ENCODE measurements at regions not wholly inside any gene's neighbourhood (a gene's known extent, or its start where the extent isn't known, plus 50 kb on each side); places are given as distances from the start of the nearest gene placed in this dataset.

GRCh38 chr2:193703411-193703810 lies 1508.7 kb upstream of the TMEFF2 start:
- Histone ChIP-seq H3K36me3 (ENCODE audit: control insufficient read depth, insufficient read depth, low read length) (no peaks in the 10 kb centered on the region), H3K4me1 (ENCODE audit: control insufficient read depth, insufficient read depth, low read length) (no peaks in the 10 kb centered on the region), H3K4me3 (ENCODE audit: low read length) (no peak overlapping the region), H3K27ac (ENCODE audit: low read depth, low read length) (no peak overlapping the region), H3K9ac (ENCODE audit: low read length) (no peak overlapping the region), H3K27me3 (ENCODE audit: control insufficient read depth, insufficient read depth, low read length) (no peaks in the 10 kb centered on the region)

GRCh38 chr2:193701484-193701883 lies 1506.8 kb upstream of the TMEFF2 start:
- H3K27ac ChIP-seq (ENCODE audit: low read depth, low read length): no peak overlapping the region
- no peaks in the 10 kb centered on the region for H3K36me3 ChIP-seq (ENCODE audit: control insufficient read depth, insufficient read depth, low read length)
- no peaks in the 10 kb centered on the region for H3K4me1 ChIP-seq (ENCODE audit: control insufficient read depth, insufficient read depth, low read length)
- H3K9ac ChIP-seq (ENCODE audit: low read length): no peak overlapping the region
- H3K27me3 ChIP-seq (ENCODE audit: control insufficient read depth, insufficient read depth, low read length): no peaks in the 10 kb centered on the region
- no peak overlapping the region for H3K4me3 ChIP-seq (ENCODE audit: low read length)

- no peak overlapping the region for H3K9ac ChIP-seq (ENCODE audit: low read length)
- H3K27ac ChIP-seq (ENCODE audit: low read depth, low read length): no peak overlapping the region
- H3K4me3 ChIP-seq (ENCODE audit: low read length): no peak overlapping the region
- H3K36me3 ChIP-seq (ENCODE audit: control insufficient read depth, insufficient read depth, low read length): no peaks in the 10 kb centered on the region
- H3K4me1 ChIP-seq (ENCODE audit: control insufficient read depth, insufficient read depth, low read length): no peaks in the 10 kb centered on the region
- H3K27me3 ChIP-seq (ENCODE audit: control insufficient read depth, insufficient read depth, low read length): no peaks in the 10 kb centered on the region
Measured at GRCh38 chr2:193695367-193695766, 1500.6 kb upstream of the TMEFF2 start.

- no peaks in the 10 kb centered on the region for H3K36me3 ChIP-seq (ENCODE audit: control insufficient read depth, insufficient read depth, low read length)
- H3K4me1 ChIP-seq (ENCODE audit: control insufficient read depth, insufficient read depth, low read length): no peaks in the 10 kb centered on the region
- no peak overlapping the region for H3K27ac ChIP-seq (ENCODE audit: low read depth, low read length)
- no peaks in the 10 kb centered on the region for H3K27me3 ChIP-seq (ENCODE audit: control insufficient read depth, insufficient read depth, low read length)
- H3K4me3 ChIP-seq (ENCODE audit: low read length): no peak overlapping the region
- no peak overlapping the region for H3K9ac ChIP-seq (ENCODE audit: low read length)
Measured at GRCh38 chr2:193693758-193694157, 1499.0 kb upstream of the TMEFF2 start.

GRCh38 chr2:193690572-193690971 lies 1495.8 kb upstream of the TMEFF2 start:
- no peak overlapping the region for H3K9ac ChIP-seq (ENCODE audit: low read length)
- no peaks in the 10 kb centered on the region for H3K4me1 ChIP-seq (ENCODE audit: control insufficient read depth, insufficient read depth, low read length)
- no peak overlapping the region for H3K4me3 ChIP-seq (ENCODE audit: low read length)
- H3K27ac ChIP-seq (ENCODE audit: low read depth, low read length): no peak overlapping the region
- no peaks in the 10 kb centered on the region for H3K27me3 ChIP-seq (ENCODE audit: control insufficient read depth, insufficient read depth, low read length)
- no peaks in the 10 kb centered on the region for H3K36me3 ChIP-seq (ENCODE audit: control insufficient read depth, insufficient read depth, low read length)

GRCh38 chr2:193687195-193687594 lies 1492.5 kb upstream of the TMEFF2 start:
- H3K27ac ChIP-seq (ENCODE audit: low read depth, low read length): no peak overlapping the region
- H3K36me3 ChIP-seq (ENCODE audit: control insufficient read depth, insufficient read depth, low read length): no peaks in the 10 kb centered on the region
- no peaks in the 10 kb centered on the region for H3K27me3 ChIP-seq (ENCODE audit: control insufficient read depth, insufficient read depth, low read length)
- no peaks in the 10 kb centered on the region for H3K4me1 ChIP-seq (ENCODE audit: control insufficient read depth, insufficient read depth, low read length)
- no peak overlapping the region for H3K9ac ChIP-seq (ENCODE audit: low read length)
- H3K4me3 ChIP-seq (ENCODE audit: low read length): no peak overlapping the region

GRCh38 chr2:193679847-193680246 lies 1485.1 kb upstream of the TMEFF2 start:
- H3K27me3 ChIP-seq (ENCODE audit: control insufficient read depth, insufficient read depth, low read length): no peaks in the 10 kb centered on the region
- no peaks in the 10 kb centered on the region for H3K36me3 ChIP-seq (ENCODE audit: control insufficient read depth, insufficient read depth, low read length)
- no peak overlapping the region for H3K9ac ChIP-seq (ENCODE audit: low read length)
- H3K27ac ChIP-seq (ENCODE audit: low read depth, low read length): no peak overlapping the region
- no peak overlapping the region for H3K4me3 ChIP-seq (ENCODE audit: low read length)
- no peaks in the 10 kb centered on the region for H3K4me1 ChIP-seq (ENCODE audit: control insufficient read depth, insufficient read depth, low read length)

- Histone ChIP-seq H3K27ac (ENCODE audit: low read depth, low read length) (no peak overlapping the region), H3K9ac (ENCODE audit: low read length) (no peak overlapping the region), H3K36me3 (ENCODE audit: control insufficient read depth, insufficient read depth, low read length) (no peaks in the 10 kb centered on the region), H3K4me3 (ENCODE audit: low read length) (no peak overlapping the region), H3K4me1 (ENCODE audit: control insufficient read depth, insufficient read depth, low read length) (no peaks in the 10 kb centered on the region), H3K27me3 (ENCODE audit: control insufficient read depth, insufficient read depth, low read length) (no peaks in the 10 kb centered on the region)
Measured at GRCh38 chr2:193670478-193670877, 1475.7 kb upstream of the TMEFF2 start.

GRCh38 chr2:193668557-193669323 lies 1474.0 kb upstream of the TMEFF2 start:
- H3K27me3 ChIP-seq (ENCODE audit: control insufficient read depth, insufficient read depth, low read length): no peaks in the 10 kb centered on the region
- no peak overlapping the region for H3K4me3 ChIP-seq (ENCODE audit: low read length)
- H3K36me3 ChIP-seq (ENCODE audit: control insufficient read depth, insufficient read depth, low read length): no peaks in the 10 kb centered on the region
- H3K27ac ChIP-seq (ENCODE audit: low read depth, low read length): no peak overlapping the region
- H3K4me1 ChIP-seq (ENCODE audit: control insufficient read depth, insufficient read depth, low read length): no peaks in the 10 kb centered on the region
- no peak overlapping the region for H3K9ac ChIP-seq (ENCODE audit: low read length)

- H3K27ac ChIP-seq (ENCODE audit: low read depth, low read length): no peak overlapping the region
- no peaks in the 10 kb centered on the region for H3K4me1 ChIP-seq (ENCODE audit: control insufficient read depth, insufficient read depth, low read length)
Measured at GRCh38 chr2:193627927-193628272, 1433.2 kb upstream of the TMEFF2 start.

GRCh38 chr2:193627187-193627926 lies 1432.6 kb upstream of the TMEFF2 start:
- no peak overlapping the region for H3K9ac ChIP-seq (ENCODE audit: low read length)
- no peaks in the 10 kb centered on the region for H3K27me3 ChIP-seq (ENCODE audit: control insufficient read depth, insufficient read depth, low read length)
- no peak overlapping the region for H3K27ac ChIP-seq (ENCODE audit: low read depth, low read length)
- H3K4me1 ChIP-seq (ENCODE audit: control insufficient read depth, insufficient read depth, low read length): no peaks in the 10 kb centered on the region
- no peaks in the 10 kb centered on the region for H3K36me3 ChIP-seq (ENCODE audit: control insufficient read depth, insufficient read depth, low read length)
- no peak overlapping the region for H3K4me3 ChIP-seq (ENCODE audit: low read length)

More at GRCh38 chr2:193627927-193628272, 1433.2 kb upstream of the TMEFF2 start:
- Histone ChIP-seq H3K9ac (ENCODE audit: low read length) (no peak overlapping the region), H3K27me3 (ENCODE audit: control insufficient read depth, insufficient read depth, low read length) (no peaks in the 10 kb centered on the region), H3K36me3 (ENCODE audit: control insufficient read depth, insufficient read depth, low read length) (no peaks in the 10 kb centered on the region), H3K4me3 (ENCODE audit: low read length) (no peak overlapping the region)

- no peaks in the 10 kb centered on the region for H3K4me1 ChIP-seq (ENCODE audit: control insufficient read depth, insufficient read depth, low read length)
- no peaks in the 10 kb centered on the region for H3K36me3 ChIP-seq (ENCODE audit: control insufficient read depth, insufficient read depth, low read length)
- no peak overlapping the region for H3K27ac ChIP-seq (ENCODE audit: low read depth, low read length)
- no peak overlapping the region for H3K9ac ChIP-seq (ENCODE audit: low read length)
- no peak overlapping the region for H3K4me3 ChIP-seq (ENCODE audit: low read length)
- H3K27me3 ChIP-seq (ENCODE audit: control insufficient read depth, insufficient read depth, low read length): no peaks in the 10 kb centered on the region
Measured at GRCh38 chr2:193608451-193608850, 1413.7 kb upstream of the TMEFF2 start.

GRCh38 chr2:193590831-193591230 lies 1396.1 kb upstream of the TMEFF2 start:
- no peaks in the 10 kb centered on the region for H3K4me1 ChIP-seq (ENCODE audit: control insufficient read depth, insufficient read depth, low read length)
- no peaks in the 10 kb centered on the region for H3K27me3 ChIP-seq (ENCODE audit: control insufficient read depth, insufficient read depth, low read length)
- H3K9ac ChIP-seq (ENCODE audit: low read length): no peak overlapping the region
- no peaks in the 10 kb centered on the region for H3K36me3 ChIP-seq (ENCODE audit: control insufficient read depth, insufficient read depth, low read length)
- no peak overlapping the region for H3K4me3 ChIP-seq (ENCODE audit: low read length)
- no peak overlapping the region for H3K27ac ChIP-seq (ENCODE audit: low read depth, low read length)
